Fibroblast of villous mesenchyme (primary cell): ENCODE measurements at regions not wholly inside any gene's neighbourhood (a gene's known extent, or its start where the extent isn't known, plus 50 kb on each side); places are given as distances from the start of the nearest gene placed in this dataset.

ENCODE experiments used
- DNase-seq: peaks from one replicate; pipeline ENCODE4 v3.0.0-alpha.2; 2010; ENCODE audit warnings: low read depth
- H3K4me3 ChIP-seq: 2 replicates; pipeline ENCODE4 v1.5.1; 2011; ENCODE audit warnings: low read depth, mild to moderate bottlenecking, low read length
- TF ChIP-seq, protein P1 (sequence below): IDR thresholded peaks from 2 replicates; pipeline ENCODE4 v1.5.1; 2012; ENCODE audit warnings: low read depth, mild to moderate bottlenecking, low read length; ENCODE audit not compliant: insufficient read depth

DNA sequence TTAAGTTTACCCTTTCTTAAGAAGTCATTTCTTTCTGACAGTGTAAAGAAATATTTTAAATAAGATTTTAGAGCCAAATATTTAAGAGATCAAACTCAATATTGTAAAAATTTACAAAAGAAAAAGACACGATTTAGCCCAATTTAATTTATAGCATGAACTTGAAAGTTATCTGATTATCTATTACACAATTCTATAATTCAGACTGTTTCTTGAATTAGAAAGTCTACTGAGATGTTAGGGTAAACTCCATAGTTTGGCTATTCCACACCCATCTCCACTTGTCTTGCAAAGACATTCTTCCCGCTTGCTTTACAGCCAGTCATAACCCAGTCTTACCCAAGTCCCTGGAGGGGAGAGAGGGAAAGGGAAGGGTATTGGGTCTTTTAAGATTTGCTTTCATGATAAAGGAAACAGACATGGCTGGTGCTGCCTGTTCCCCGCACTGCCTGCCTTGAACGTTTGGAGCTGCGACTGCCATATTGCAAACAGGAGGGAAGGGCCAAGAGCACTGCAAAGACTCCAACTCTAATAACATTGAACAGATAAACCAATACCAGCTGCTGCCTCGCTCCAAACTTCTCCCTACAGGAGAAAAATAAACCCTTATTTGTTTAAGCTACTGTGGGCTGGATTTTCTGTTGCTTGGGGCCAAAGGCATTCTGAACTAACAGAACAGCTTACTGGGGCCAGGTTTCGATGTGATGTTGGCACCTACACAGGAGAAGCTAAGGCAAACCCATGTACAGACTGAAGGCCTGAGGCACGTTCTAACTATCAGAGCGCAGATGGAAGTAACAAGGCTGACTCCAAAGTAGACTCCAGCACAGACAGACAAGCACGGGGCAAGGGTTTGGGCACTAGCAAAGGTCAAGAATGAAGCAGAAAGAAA, 552.3 kb upstream of the JARID2 start:
- TF ChIP-seq, protein P1, sequence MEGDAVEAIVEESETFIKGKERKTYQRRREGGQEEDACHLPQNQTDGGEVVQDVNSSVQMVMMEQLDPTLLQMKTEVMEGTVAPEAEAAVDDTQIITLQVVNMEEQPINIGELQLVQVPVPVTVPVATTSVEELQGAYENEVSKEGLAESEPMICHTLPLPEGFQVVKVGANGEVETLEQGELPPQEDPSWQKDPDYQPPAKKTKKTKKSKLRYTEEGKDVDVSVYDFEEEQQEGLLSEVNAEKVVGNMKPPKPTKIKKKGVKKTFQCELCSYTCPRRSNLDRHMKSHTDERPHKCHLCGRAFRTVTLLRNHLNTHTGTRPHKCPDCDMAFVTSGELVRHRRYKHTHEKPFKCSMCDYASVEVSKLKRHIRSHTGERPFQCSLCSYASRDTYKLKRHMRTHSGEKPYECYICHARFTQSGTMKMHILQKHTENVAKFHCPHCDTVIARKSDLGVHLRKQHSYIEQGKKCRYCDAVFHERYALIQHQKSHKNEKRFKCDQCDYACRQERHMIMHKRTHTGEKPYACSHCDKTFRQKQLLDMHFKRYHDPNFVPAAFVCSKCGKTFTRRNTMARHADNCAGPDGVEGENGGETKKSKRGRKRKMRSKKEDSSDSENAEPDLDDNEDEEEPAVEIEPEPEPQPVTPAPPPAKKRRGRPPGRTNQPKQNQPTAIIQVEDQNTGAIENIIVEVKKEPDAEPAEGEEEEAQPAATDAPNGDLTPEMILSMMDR: no peak
- no peak for DNase-seq
- no peak overlapping the region for H3K4me3 ChIP-seq

DNA sequence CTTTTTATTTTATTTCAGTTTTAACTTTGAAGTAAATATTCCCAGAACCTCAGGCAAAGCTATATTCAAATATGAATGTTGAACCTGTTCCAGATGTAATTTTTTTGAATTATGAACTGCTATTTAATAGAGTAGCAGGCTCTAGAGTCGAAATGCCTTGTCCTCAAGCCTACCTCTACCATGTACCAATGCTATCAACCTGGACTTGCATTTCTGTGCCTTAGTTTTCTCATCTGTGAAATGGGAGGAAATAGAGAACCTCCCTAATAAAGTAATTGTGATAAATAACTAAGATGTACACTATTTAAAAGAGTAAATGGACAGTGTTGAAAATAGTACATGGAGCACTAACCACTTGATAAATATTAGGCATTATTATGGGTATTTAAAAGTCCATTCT, 551.6 kb upstream of the JARID2 start:
- TF ChIP-seq, protein P1: no peak
- no peak overlapping the region for H3K4me3 ChIP-seq
- no peak for DNase-seq

DNA sequence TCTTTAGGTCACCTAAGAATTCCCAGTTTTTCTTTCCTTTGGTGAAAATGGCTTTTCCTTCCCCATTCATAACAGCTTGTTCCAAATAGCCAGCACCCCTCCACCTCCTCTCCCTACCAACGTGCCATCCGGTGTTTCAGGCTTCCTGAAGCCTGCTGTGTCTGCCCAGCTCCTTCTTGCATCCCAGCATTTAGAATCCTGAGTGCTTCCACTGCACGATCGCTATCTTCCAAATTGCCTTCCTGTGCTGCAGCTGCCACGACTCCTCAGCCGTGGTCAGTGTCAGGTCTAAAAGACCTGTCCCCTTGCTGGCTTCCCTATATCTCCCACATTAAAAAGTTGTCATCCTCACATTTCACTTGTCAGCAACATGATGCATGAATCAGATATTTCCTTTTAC, 550.3 kb upstream of the JARID2 start:
- DNase-seq: no peak
- no peak overlapping the region for H3K4me3 ChIP-seq
- TF ChIP-seq, protein P1: no peak

DNA sequence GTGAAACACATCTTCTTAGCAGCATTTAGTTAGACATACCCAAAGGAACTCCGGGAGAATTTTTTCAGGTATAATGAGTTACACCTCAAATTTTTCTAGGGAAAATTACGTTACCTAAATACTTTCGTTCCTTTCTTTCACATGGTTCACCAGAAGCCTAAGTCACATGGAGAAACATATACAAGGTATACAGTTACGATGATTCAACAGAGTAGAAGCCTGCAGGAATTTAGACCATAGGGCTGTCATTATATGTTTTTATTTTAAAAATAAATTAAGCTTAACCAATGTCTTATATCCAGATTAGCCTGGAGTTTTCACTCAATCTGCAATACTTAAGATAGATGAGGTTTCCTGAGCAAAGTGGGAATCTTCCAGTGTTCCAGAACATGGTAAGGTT, 549.5 kb upstream of the JARID2 start:
- no peak overlapping the region for H3K4me3 ChIP-seq
- TF ChIP-seq, protein P1: no peak
- DNase-seq: no peak

DNA sequence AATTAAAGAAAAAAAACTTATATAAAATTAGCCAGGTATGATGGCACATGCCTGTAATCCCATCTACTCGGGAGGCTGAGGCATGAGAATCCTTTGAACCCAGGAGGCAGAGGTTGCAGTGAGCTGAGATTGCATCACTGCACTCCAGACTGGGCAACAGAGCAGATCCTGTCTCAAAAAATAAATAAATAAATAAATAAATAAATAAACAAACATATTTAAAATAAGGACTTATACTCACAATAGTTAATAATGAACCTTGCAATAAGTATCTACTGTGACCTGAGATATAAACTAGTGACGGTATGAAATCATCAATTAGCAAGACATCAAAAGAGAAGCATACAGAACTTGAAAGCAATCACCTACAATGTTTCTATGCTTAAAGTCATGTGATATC, 548.4 kb upstream of the JARID2 start:
- TF ChIP-seq, protein P1: no peak
- no peak overlapping the region for H3K4me3 ChIP-seq
- no peak for DNase-seq

DNA sequence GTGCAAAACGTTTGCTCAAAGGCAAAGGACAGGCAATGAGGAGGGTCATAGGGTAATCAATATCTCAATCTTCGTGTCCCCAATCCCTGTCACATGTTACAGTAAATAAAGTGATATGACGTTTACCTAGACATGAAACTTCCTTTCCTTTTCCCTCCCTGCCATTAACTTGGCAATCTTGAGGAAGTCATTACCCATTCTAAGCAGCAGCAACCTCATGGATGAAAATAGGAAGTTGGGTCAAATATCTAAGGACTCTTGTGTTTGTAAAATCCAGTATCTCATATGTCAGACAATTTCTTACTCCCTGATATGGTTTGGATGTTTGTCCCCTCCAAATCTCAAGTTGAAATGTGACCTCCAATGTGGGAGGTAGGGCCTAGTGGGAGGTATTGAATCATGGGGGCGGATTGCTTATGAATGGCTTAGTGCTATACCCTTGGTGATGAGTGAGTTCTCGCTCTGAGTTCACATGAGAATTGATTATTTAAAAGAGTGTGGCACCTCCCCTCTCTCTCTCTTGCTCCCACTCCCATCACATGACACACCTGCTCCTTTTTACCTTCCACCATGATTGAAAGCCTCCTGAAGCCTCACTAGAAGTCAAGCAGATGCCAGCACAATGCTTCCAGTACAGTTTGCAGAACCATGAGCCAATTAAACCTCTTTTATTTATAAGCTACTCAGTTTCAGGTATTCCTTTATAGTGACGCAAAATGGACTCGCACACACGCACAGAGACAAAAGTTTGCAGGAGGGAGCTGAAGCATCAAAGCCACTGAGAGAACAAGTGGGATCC, 545.9 kb upstream of the JARID2 start:
- TF ChIP-seq, protein P1: no peak
- no peak overlapping the region for H3K4me3 ChIP-seq
- DNase-seq: no peak
